A673 (cell line): ENCODE measurements at regions not wholly inside any gene's neighbourhood (a gene's known extent, or its start where the extent isn't known, plus 50 kb on each side); places are given as distances from the start of the nearest gene placed in this dataset.
"Not testable (repeated sequence)": the region's sequence is repeated elsewhere in the genome, so short reads cannot be mapped to it uniquely, and the experiment has no call there.

Source experiments
- BruUV-seq: library from RNA; stranded (reverse); fragments of 400-500 nt; replicated peaks from 2 replicates; lab custom pipeline; 2021; lab: Mats Ljungman, UMichigan
- CTCF ChIA-PET: fragments of 300-600 bp; sonication (Branson Sonifier 250); formaldehyde crosslinking; loops from one replicate; lab custom pipeline; 2022; ENCODE audit warnings: antibody characterized with exemption; lab: Charles Lee
- POLR2A ChIA-PET: fragments of 300-600 bp; sonication (Branson Sonifier 250); formaldehyde crosslinking; loops from one replicate; lab custom pipeline; 2022; ENCODE audit warnings: antibody characterized with exemption; ENCODE audit not compliant: low non-redundant PET; lab: Charles Lee
- DNase-seq: peaks from one replicate; pipeline ENCODE4 v3.0.0-alpha.2; 2015; ENCODE audit warnings: low spot score
- H3K27ac ChIP-seq: fragments of 200-600 bp; sonication (generic); 2 replicates; pipeline ENCODE4 v1.5.1; 2016; ENCODE audit warnings: mixed run types, low read depth, mild to moderate bottlenecking, mixed read lengths, antibody characterized with exemption, low read length; ENCODE audit not compliant: poor library complexity, severe bottlenecking
- H3K27me3 ChIP-seq: fragments of 200-600 bp; sonication (generic); replicated peaks from 2 replicates; pipeline ENCODE4 v1.6.1; 2017; ENCODE audit warnings: mixed run types, low read depth, mild to moderate bottlenecking, mixed read lengths, antibody characterized with exemption, low read length; ENCODE audit not compliant: insufficient read depth, poor library complexity
- H3K36me3 ChIP-seq: fragments of 200-600 bp; sonication (generic); 2 replicates; pipeline ENCODE4 v1.6.1; 2016; ENCODE audit warnings: mixed run types, mild to moderate bottlenecking, mixed read lengths, antibody characterized with exemption, low read length; ENCODE audit not compliant: insufficient read depth, poor library complexity, severe bottlenecking
- H3K4me1 ChIP-seq: fragments of 200-600 bp; sonication (generic); 2 replicates; pipeline ENCODE4 v1.6.1; 2017; ENCODE audit warnings: mixed run types, mild to moderate bottlenecking, mixed read lengths, antibody characterized with exemption, low read length; ENCODE audit not compliant: insufficient read depth, poor library complexity, severe bottlenecking
- H3K4me3 ChIP-seq: fragments of 200-600 bp; sonication (generic); 2 replicates; pipeline ENCODE4 v1.5.1; 2016; ENCODE audit warnings: low read depth, mixed run types, mild to moderate bottlenecking, mixed read lengths, low read length; ENCODE audit not compliant: poor library complexity, severe bottlenecking
- H3K9me3 ChIP-seq: fragments of 200-600 bp; sonication (generic); 2 replicates; pipeline ENCODE4 v1.6.1; 2016; ENCODE audit warnings: mixed run types, low read depth, mild to moderate bottlenecking, mixed read lengths, antibody characterized with exemption, low read length; ENCODE audit not compliant: poor library complexity, severe bottlenecking
- CTCF ChIP-seq: fragments of 300-800, 200-600 bp; sonication (generic); conservative IDR thresholded peaks from 2 replicates; pipeline ENCODE4 v1.5.1; 2017; ENCODE audit warnings: low read depth, mild to moderate bottlenecking, antibody characterized with exemption, low read length, moderate library complexity, mixed read lengths
- EZH2 ChIP-seq: fragments of 200-600 bp; sonication (generic); IDR thresholded peaks from 2 replicates; pipeline ENCODE4 v1.6.1; 2017; ENCODE audit warnings: borderline replicate concordance, low read depth, mild to moderate bottlenecking, mixed read lengths, antibody characterized with exemption, low read length; ENCODE audit not compliant: poor library complexity, severe bottlenecking
- intact Hi-C: fragments of 100-400 bp; cut with micrococcal nuclease; formaldehyde crosslinking; loops from one replicate; pipeline ENCODE4 v1.10.0; 2022; ENCODE audit not compliant: unreplicated experiment

GRCh38 chr2:132267105-132267497 is 105.3 kb upstream of the ANKRD30BL start:
- Histone ChIP-seq H3K36me3 (no peaks in the 10 kb centered on the region), H3K27ac (no peak overlapping the region), H3K27me3 (no peaks in the 10 kb centered on the region), H3K4me3 (no peak overlapping the region), H3K9me3 (no peaks in the 10 kb centered on the region), H3K4me1 (peaks cover 18% of the 10 kb centered on the region)
- no peak for DNase-seq
- no TSS peak for BruUV-seq
- ChIA-PET CTCF (no interaction called here), POLR2A (no interaction called here)
- TF ChIP-seq CTCF: no peak
- no peak for TF ChIP-seq EZH2
- intact Hi-C loops: no loop called here

- H3K4me3 ChIP-seq, H3K27ac ChIP-seq, H3K27me3 ChIP-seq, CTCF ChIA-PET, H3K36me3 ChIP-seq, H3K9me3 ChIP-seq, BruUV-seq, POLR2A ChIA-PET, intact Hi-C loops, DNase-seq: not testable (repeated sequence)
- H3K4me1 ChIP-seq: peaks cover 18% of the 10 kb centered on the region
Measured at GRCh38 chr2:132267498-132268283, 105.9 kb upstream of the ANKRD30BL start.

- H3K36me3 ChIP-seq, POLR2A ChIA-PET, H3K27ac ChIP-seq, H3K9me3 ChIP-seq, CTCF ChIA-PET, BruUV-seq, intact Hi-C loops, H3K27me3 ChIP-seq, H3K4me3 ChIP-seq: not testable (repeated sequence)
- TF ChIP-seq CTCF: peak; percentile 43
- peak; percentile 72 for DNase-seq
- peaks cover 18% of the 10 kb centered on the region for H3K4me1 ChIP-seq
Measured at GRCh38 chr2:132268284-132268976, 106.7 kb upstream of the ANKRD30BL start.
